ENCODE measurements at regions not wholly inside any gene's neighbourhood (a gene's known extent, or its start where the extent isn't known, plus 50 kb on each side); places are given as distances from the start of the nearest gene placed in this dataset.
"Not testable (repeated sequence)": the region's sequence is repeated elsewhere in the genome, so short reads cannot be mapped to it uniquely, and the experiment has no call there.

DNA sequence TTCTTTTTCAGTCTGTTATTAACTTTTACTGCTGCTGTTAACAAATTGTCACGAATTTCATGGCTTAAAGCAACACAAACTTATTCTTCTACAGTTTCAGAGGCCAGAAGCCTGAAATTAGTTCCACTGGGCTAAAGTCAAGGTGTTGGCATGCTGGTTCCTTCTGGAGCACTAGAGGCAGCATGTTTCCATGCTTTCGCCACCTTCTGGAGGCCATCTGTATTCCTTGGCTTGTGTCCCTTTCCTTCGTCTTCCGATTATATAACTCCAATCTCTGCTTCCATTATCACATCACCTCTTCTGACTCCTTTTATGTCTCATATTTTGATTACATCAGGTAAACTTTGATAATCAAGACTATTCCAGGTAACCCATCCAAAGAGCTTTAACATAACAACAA is 1742.1 kb downstream of the BRINP3 start:
- TF ChIP-seq, protein P1, sequence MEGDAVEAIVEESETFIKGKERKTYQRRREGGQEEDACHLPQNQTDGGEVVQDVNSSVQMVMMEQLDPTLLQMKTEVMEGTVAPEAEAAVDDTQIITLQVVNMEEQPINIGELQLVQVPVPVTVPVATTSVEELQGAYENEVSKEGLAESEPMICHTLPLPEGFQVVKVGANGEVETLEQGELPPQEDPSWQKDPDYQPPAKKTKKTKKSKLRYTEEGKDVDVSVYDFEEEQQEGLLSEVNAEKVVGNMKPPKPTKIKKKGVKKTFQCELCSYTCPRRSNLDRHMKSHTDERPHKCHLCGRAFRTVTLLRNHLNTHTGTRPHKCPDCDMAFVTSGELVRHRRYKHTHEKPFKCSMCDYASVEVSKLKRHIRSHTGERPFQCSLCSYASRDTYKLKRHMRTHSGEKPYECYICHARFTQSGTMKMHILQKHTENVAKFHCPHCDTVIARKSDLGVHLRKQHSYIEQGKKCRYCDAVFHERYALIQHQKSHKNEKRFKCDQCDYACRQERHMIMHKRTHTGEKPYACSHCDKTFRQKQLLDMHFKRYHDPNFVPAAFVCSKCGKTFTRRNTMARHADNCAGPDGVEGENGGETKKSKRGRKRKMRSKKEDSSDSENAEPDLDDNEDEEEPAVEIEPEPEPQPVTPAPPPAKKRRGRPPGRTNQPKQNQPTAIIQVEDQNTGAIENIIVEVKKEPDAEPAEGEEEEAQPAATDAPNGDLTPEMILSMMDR (IDR thresholded peaks at IDR 0.05; ENCODE audit: borderline replicate concordance, extremely low read depth, insufficient read depth): no peak
- intact Hi-C loops (cut with DNase I): no loop called here

DNA sequence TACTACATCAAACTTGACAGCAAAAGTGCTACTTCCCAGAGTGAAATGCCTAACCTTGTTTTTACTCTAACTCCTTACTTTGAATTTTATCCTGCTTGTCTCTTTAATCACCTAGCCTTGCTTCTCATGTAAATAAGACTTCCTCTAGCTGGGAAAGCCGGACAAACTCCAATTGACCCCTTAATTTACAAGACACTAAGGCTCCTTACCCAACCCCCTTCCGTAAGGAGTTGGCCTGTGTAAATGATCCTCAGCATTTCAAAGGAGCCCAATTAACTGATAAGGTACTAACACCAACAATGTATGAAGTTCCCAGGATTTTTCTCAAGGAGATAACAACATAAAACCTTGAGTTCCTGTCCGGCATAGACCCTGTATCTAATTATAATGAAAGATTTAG is 1728.4 kb downstream of the BRINP3 start:
- FAIRE-seq; DNase-seq; H3K27ac ChIP-seq (ENCODE audit: low read depth in 2 of 2, low read length in 2 of 2): not testable (repeated sequence)

More for the DNA sequence above, 1742.1 kb downstream of the BRINP3 start:
- Histone ChIP-seq H3K4me1 (ENCODE audit: control insufficient read depth in 2 of 3, insufficient read depth in 2 of 3, low read depth in 1 of 3, low read length in 3 of 3) (no peaks in the 10 kb centered on the region), H3K27me3 (ENCODE audit: control insufficient read depth, insufficient read depth, low read length) (no peaks in the 10 kb centered on the region), H3K27ac (ENCODE audit: low read depth in 2 of 2, low read length in 2 of 2) (no peak overlapping the region), H3K9ac (ENCODE audit: low read length in 3 of 3) (no peak overlapping the region), H3K36me3 (ENCODE audit: control insufficient read depth in 2 of 3, insufficient read depth in 3 of 3, low read length in 3 of 3) (no peaks in the 10 kb centered on the region), H3K4me3 (ENCODE audit: low read length in 3 of 3) (no peak overlapping the region), H3K9me3 (ENCODE audit: control insufficient read depth in 2 of 3, insufficient read depth in 1 of 3, low read length in 3 of 3) (peaks cover 0 to 2% (median 0%) of the 10 kb centered on the region in 3 donors)
- no peak for DNase-seq
- FAIRE-seq: no peak

DNA sequence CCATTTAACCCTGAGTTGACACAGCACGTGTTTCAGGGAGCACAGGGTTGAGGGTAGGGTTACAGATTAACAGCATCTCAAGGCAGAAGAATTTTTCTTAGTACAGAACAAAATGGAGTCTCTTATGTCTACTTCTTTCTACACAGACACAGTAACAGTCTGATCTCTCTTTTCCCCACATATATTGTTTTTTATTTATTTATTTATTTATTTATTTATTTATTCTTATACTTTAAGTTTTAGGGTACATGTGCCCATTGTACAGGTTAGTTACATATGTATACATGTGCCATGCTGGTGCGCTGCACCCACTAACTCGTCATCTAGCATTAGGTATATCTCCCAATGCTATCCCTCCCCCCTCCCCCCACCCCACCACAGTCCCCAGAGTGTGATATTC is 1725.6 kb downstream of the BRINP3 start:
- H3K27ac ChIP-seq (ENCODE audit: low read depth in 2 of 2, low read length in 2 of 2); FAIRE-seq; H3K9me3 ChIP-seq (ENCODE audit: control insufficient read depth in 2 of 3, insufficient read depth in 1 of 3, low read length in 3 of 3); intact Hi-C loops (cut with DNase I); H3K9ac ChIP-seq (ENCODE audit: low read length in 3 of 3); DNase-seq; H3K36me3 ChIP-seq (ENCODE audit: control insufficient read depth in 2 of 3, insufficient read depth in 3 of 3, low read length in 3 of 3); H3K27me3 ChIP-seq (ENCODE audit: control insufficient read depth, insufficient read depth, low read length); H3K4me3 ChIP-seq (ENCODE audit: low read length in 3 of 3); H3K4me1 ChIP-seq (ENCODE audit: control insufficient read depth in 2 of 3, insufficient read depth in 2 of 3, low read depth in 1 of 3, low read length in 3 of 3): not testable (repeated sequence)

More for the DNA sequence above, 1728.4 kb downstream of the BRINP3 start:
- H3K9ac ChIP-seq (ENCODE audit: low read length in 3 of 3); H3K27me3 ChIP-seq (ENCODE audit: control insufficient read depth, insufficient read depth, low read length); intact Hi-C loops (cut with DNase I); H3K36me3 ChIP-seq (ENCODE audit: control insufficient read depth in 2 of 3, insufficient read depth in 3 of 3, low read length in 3 of 3); H3K4me3 ChIP-seq (ENCODE audit: low read length in 3 of 3); H3K9me3 ChIP-seq (ENCODE audit: control insufficient read depth in 2 of 3, insufficient read depth in 1 of 3, low read length in 3 of 3); H3K4me1 ChIP-seq (ENCODE audit: control insufficient read depth in 2 of 3, insufficient read depth in 2 of 3, low read depth in 1 of 3, low read length in 3 of 3): not testable (repeated sequence)

DNA sequence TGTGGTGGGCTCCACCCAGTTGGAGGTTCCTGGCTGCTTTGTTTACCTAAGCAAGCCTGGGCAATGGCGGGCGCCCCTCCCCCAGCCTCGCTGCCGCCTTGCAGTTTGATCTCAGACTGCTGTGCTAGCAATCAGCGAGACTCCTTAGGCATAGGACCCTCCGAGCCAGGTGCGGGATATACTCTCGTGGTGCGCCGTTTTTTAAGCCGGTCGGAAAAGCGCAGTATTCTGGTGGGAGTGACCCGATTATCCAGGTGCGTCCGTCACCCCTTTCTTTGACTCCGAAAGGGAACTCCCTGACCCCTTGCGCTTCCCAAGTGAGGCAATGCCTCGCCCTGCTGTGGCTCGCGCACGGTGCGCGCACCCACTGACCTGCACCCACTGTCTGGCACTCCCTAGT is 1719.9 kb downstream of the BRINP3 start:
- DNase-seq; intact Hi-C loops (cut with DNase I): not testable (repeated sequence)

DNA sequence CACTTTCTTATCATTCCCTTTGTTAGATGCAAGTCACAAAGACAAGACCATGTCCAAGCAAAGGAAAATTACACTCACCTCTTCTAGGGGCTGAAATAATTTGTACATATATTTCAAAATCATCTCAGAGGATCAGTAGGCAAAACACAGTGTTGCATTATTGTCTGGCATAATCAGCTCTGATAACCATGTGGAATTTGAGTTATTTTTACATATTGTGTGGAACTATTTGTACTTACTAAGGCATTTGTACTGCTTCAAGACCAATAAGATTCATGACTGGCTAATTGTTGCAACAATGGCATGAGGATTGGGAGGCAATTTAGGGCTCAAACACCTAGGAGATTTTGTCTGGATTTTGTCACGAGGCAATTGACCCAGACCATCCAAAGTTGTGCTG is 1716.4 kb downstream of the BRINP3 start:
- DNase-seq (no peak), FAIRE-seq (no peak)
- intact Hi-C loops (cut with DNase I): no loop called here
- Histone ChIP-seq H3K27me3 (ENCODE audit: control insufficient read depth, insufficient read depth, low read length) (no peaks in the 10 kb centered on the region), H3K27ac (ENCODE audit: low read depth in 2 of 2, low read length in 2 of 2) (no peak overlapping the region), H3K4me3 (ENCODE audit: low read length in 3 of 3) (no peak overlapping the region), H3K4me1 (ENCODE audit: control insufficient read depth in 2 of 3, insufficient read depth in 2 of 3, low read depth in 1 of 3, low read length in 3 of 3) (no peaks in the 10 kb centered on the region), H3K36me3 (ENCODE audit: control insufficient read depth in 2 of 3, insufficient read depth in 3 of 3, low read length in 3 of 3) (no peaks in the 10 kb centered on the region), H3K9ac (ENCODE audit: low read length in 3 of 3) (no peak overlapping the region), H3K9me3 (ENCODE audit: control insufficient read depth in 2 of 3, insufficient read depth in 1 of 3, low read length in 3 of 3) (no peaks in the 10 kb centered on the region)
- TF ChIP-seq, protein P1 (IDR thresholded peaks at IDR 0.05; ENCODE audit: borderline replicate concordance, extremely low read depth, insufficient read depth): no peak

More for the DNA sequence above, 1719.9 kb downstream of the BRINP3 start:
- not testable (repeated sequence) for H3K27me3 ChIP-seq (ENCODE audit: control insufficient read depth, insufficient read depth, low read length); H3K27ac ChIP-seq (ENCODE audit: low read depth in 2 of 2, low read length in 2 of 2); H3K9ac ChIP-seq (ENCODE audit: low read length in 3 of 3); H3K4me3 ChIP-seq (ENCODE audit: low read length in 3 of 3); H3K4me1 ChIP-seq (ENCODE audit: control insufficient read depth in 2 of 3, insufficient read depth in 2 of 3, low read depth in 1 of 3, low read length in 3 of 3); H3K9me3 ChIP-seq (ENCODE audit: control insufficient read depth in 2 of 3, insufficient read depth in 1 of 3, low read length in 3 of 3); H3K36me3 ChIP-seq (ENCODE audit: control insufficient read depth in 2 of 3, insufficient read depth in 3 of 3, low read length in 3 of 3); FAIRE-seq
